HG03432 (cell line): ENCODE measurements at regions not wholly inside any gene's neighbourhood (a gene's known extent, or its start where the extent isn't known, plus 50 kb on each side); places are given as distances from the start of the nearest gene placed in this dataset.
"Not testable (repeated sequence)": the region's sequence is repeated elsewhere in the genome, so short reads cannot be mapped to it uniquely, and the experiment has no call there.

ENCODE experiments used
- ATAC-seq: cut with Tn5 transposase; IDR thresholded peaks from one replicate; pipeline ENCODE4 v1.9.1; 2021; ENCODE audit warnings: mild to moderate bottlenecking, moderate library complexity; ENCODE audit not compliant: unreplicated experiment

GRCh38 chr21:18549214-18549905 lies 145.8 kb upstream of the TMPRSS15 start:
- no peak for ATAC-seq

- no peak for ATAC-seq
These were observed 146.8 kb upstream of the TMPRSS15 start for GRCh38 chr21:18550361-18550760.

DNA sequence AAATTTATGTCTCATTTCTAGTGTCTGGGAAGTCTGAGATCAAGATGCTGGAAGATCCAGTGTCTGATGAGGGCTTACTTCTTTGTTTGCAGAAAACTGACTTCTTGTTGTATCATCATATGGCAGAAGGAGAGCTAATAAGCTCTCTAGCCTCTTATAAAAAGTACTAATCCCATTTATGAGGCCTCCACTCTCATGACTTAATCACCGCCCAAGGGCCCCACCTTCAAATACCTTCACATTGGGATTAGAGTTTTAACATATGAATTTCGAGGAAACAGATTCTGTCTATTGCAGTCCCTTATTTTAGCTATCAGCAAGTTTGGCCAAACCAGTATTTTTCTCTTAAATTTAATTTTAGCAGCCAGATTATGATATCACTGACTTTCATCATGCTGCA lies 150.2 kb upstream of the TMPRSS15 start:
- ATAC-seq = no peak

GRCh38 chr21:18567770-18568169 lies 164.2 kb upstream of the TMPRSS15 start:
- not testable (repeated sequence) for ATAC-seq

DNA sequence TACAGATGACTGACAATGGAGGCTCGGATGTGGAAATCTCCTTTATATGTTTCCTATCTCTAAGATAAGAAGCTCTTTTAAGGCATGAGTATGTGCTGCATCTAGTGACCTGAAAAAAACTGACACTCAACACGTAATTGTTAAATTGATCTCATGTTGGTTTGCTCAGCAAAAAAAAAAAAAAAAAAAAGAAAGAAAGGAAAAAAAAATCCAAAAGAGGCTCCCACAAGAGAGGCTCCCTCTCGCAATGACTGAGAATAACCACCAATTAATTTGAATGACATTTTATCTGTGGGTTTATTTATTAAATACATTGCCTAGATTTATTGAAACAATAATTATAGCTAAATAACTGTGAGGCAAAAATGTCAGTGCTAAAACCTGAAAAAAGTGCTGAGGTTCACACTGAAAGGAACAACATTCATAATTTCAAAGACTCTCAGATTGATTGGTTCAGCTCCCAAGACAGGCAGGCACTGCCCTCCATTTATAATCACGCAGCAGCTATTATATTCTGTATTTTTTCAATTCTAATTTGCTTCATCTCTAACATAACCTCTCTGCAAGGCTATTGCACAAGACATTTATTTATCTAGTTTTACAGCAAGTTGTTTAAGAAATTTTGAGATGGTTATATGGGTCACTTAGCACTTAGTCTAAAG lies 184.5 kb upstream of the TMPRSS15 start:
- ATAC-seq = no peak

DNA sequence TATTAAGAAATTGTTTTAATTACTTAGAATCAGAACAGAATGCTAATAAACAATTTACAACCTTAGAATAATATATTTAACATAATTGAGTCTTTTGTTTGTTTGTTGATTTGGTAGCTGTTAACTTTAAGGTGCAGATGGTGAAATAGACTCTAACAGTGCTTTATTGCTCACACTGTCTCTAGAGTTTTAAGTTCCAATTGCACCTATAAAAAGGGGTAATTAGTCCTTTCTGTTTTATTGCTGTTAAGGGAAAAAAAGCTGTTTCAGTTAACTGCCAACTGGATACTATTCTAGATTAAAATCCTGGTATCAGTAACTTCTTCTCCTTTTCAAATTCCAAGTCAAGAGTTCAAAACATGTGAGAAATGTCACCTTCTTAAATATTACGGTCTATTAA lies 197.6 kb upstream of the TMPRSS15 start:
- no peak for ATAC-seq

GRCh38 chr21:18602711-18603110 lies 199.1 kb upstream of the TMPRSS15 start:
- no peak for ATAC-seq

GRCh38 chr21:18603261-18603660 lies 199.7 kb upstream of the TMPRSS15 start:
- ATAC-seq = no peak

DNA sequence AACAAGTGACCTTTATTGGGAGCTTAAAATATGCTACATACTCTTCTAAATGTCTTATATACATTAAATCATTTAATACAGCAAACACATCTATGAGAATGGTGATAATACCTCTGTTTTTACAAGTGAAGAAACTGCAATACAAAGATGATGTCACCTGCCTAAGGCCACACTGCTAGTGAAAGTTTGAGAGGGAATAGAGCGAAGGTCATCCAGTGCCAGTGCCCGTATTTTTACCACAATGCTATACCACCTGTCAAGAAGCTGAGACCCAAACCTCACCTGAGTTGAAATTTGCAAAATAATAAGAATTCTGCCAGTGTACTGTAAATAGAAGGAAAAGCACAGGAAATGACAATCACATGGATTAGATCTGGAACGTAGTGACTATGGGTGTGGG lies 200.4 kb upstream of the TMPRSS15 start:
- ATAC-seq = no peak

- no peak for ATAC-seq
These were observed 204.6 kb upstream of the TMPRSS15 start for GRCh38 chr21:18608226-18608625.

DNA sequence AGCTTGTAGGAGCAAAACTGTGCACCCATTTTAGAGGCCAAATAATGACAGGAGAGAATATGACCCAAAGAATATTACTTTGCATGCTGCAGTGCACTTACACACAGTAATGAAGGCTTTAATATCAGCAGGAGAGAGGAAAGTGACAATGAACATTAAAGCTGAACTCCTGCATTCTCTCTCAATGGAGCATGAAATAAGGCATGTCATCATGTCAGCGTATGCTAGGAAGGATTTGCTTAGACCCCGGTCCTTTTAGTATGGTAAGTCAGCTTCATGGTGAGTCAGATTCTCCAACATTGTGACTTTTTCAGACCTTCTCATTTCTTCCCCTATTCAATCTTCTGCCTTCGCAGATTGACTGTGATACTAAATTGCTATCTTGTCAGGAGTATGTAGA lies 210.7 kb upstream of the TMPRSS15 start:
- ATAC-seq = no peak

- ATAC-seq = no peak
These were observed 213.7 kb upstream of the TMPRSS15 start for GRCh38 chr21:18617291-18617690.

- no peak for ATAC-seq
These were observed 216.9 kb upstream of the TMPRSS15 start for GRCh38 chr21:18620436-18620835.

DNA sequence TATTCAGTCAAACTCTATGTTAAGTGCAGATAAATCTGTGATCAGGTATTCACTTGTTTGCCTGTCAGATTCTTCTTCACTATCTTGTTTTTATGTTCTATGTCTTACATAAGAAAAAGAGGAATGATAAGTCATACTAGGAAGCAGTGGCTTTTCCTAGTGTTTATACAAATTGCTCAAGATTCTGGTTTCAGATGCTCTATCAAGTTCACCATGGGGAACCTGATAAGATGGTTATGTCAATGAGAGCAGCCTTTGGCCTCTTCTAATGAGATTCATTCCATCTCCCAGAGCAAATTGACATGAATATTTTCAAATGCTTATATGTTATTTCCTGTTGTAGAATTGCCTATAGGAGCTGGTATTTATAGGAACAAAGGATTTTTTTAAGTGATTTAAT lies 218.8 kb upstream of the TMPRSS15 start:
- ATAC-seq = no peak

- no peak for ATAC-seq
These were observed 226.9 kb upstream of the TMPRSS15 start for GRCh38 chr21:18630446-18630845.

- ATAC-seq = no peak
These were observed 233.3 kb upstream of the TMPRSS15 start for GRCh38 chr21:18636897-18637296.

- peak; percentile 83 for ATAC-seq
These were observed 242.5 kb upstream of the TMPRSS15 start for GRCh38 chr21:18646116-18646515.

DNA sequence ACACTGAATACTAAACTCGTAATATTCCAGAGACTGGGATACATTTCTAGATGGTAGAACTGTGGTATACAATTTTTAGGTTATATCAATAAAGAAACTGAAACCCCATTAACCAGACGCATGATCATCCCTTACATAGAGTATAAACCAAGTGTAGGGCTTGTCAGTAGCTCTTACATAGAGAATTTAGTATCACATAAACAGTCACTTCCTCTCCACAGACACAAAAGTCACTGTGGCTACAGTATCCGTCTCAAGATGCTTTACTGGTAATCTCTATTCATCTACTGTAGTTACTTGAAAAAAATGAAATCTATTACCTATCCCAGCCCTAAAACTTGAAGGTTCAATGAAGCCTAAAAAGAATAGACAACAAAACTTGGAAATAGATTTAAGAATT lies 252.3 kb upstream of the TMPRSS15 start:
- ATAC-seq = no peak

DNA sequence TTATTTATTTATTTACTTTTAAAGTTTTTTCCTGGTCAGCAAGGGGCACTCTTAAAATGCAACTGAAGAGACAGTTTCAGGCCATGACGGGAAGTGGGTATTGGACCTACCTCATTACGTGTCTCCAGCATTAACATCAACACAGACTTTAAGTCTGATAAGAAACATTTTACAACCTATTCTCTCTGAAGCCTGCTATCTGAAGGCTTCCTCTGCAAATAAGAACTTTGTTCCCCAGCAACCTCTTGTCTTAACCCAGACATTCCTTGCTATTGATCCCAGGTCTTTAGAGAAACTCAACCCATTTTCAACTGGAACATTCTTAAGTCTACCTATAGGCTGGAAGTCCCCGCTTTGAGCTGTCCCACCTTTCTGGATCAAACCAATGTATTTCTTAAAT lies 258.3 kb upstream of the TMPRSS15 start:
- no peak for ATAC-seq

GRCh38 chr21:18663663-18664062 lies 260.1 kb upstream of the TMPRSS15 start:
- ATAC-seq = no peak

DNA sequence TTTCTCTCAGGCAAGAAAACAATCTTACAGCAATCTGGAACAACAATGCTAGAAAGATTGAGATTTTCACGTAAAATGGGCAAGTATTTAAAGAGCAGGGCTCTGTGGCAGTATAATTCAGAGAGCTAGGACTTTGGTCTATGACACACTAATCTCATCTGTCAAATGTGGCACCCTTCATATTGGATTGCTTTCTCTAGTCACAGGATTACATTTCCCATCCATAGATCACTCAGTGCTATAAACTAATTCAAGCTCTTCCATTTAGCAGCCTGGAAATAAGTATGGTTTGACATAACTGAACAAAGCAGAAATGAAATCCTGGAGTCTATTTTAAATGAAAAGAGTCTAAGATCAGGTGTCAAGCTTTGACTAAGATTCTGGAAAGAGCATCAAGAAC lies 263.1 kb upstream of the TMPRSS15 start:
- ATAC-seq = no peak

DNA sequence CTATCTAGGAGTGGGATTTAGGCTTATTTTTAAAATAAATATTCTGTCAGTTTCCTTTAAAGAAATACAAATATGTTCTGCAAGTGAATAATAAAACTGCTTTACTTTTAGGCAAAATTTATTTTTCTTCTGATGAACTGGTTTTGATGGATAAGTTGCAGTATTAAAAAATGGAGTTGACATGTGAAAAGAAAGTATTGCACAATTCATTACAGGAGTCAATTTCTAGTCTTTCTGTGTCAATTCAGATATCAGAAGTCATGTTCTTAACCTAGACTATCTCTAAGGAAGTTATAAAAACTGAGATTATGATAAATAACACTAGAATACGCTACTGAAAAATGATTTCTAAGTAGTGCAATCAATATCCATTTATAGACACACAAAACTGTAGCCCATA lies 270.2 kb upstream of the TMPRSS15 start:
- ATAC-seq = no peak

DNA sequence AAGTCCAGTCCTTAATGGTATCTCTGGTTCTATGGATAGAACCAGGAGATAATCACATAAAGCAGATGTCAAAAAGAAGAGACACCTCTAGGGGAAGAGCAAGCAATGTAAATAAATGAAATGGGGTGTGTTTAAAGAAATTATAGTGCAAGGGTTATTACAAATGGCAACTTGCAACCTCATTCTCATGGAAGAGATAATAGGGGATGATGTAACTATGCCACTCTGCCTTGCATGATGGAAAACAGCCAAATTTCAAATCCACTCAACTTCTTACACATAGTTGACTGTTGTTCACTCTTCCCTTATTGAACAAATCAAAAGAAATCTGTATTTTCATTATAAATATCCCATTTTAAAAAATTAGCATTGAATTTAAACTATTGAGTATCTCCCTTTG lies 274.0 kb upstream of the TMPRSS15 start:
- no peak for ATAC-seq
